ENCODE measurements at regions not wholly inside any gene's neighbourhood (a gene's known extent, or its start where the extent isn't known, plus 50 kb on each side); places are given as distances from the start of the nearest gene placed in this dataset.

GRCh38 chr13:18959229-18959628, 222.4 kb downstream of the TUBA3C start:
- H3K9ac ChIP-seq (ENCODE audit: low read length): no peak overlapping the region
- H3K27me3 ChIP-seq (replicated peaks; ENCODE audit: control insufficient read depth, insufficient read depth, low read length): no peaks in the 10 kb centered on the region
- peaks cover 8% of the 10 kb centered on the region for H3K9me3 ChIP-seq (ENCODE audit: control insufficient read depth, low read length)
- no peaks in the 10 kb centered on the region for H3K4me1 ChIP-seq (ENCODE audit: control insufficient read depth, insufficient read depth, low read length)
- H3K4me3 ChIP-seq (ENCODE audit: low read length): no peak overlapping the region
- no peaks in the 10 kb centered on the region for H3K36me3 ChIP-seq (ENCODE audit: control insufficient read depth, insufficient read depth, low read length, severe bottlenecking)
- no peak for DNase-seq (ENCODE audit: low read depth)

GRCh38 chr13:18956473-18957078, 225.0 kb downstream of the TUBA3C start:
- H3K9ac ChIP-seq (ENCODE audit: low read length): no peak overlapping the region
- no peaks in the 10 kb centered on the region for H3K4me1 ChIP-seq (ENCODE audit: control insufficient read depth, insufficient read depth, low read length)
- H3K4me3 ChIP-seq (ENCODE audit: low read length): no peak overlapping the region
- H3K36me3 ChIP-seq (ENCODE audit: control insufficient read depth, insufficient read depth, low read length, severe bottlenecking): no peaks in the 10 kb centered on the region
- no peak for DNase-seq (ENCODE audit: low read depth)
- no peaks in the 10 kb centered on the region for H3K27me3 ChIP-seq (replicated peaks; ENCODE audit: control insufficient read depth, insufficient read depth, low read length)
- H3K9me3 ChIP-seq (ENCODE audit: control insufficient read depth, low read length): peaks cover 8% of the 10 kb centered on the region

DNA sequence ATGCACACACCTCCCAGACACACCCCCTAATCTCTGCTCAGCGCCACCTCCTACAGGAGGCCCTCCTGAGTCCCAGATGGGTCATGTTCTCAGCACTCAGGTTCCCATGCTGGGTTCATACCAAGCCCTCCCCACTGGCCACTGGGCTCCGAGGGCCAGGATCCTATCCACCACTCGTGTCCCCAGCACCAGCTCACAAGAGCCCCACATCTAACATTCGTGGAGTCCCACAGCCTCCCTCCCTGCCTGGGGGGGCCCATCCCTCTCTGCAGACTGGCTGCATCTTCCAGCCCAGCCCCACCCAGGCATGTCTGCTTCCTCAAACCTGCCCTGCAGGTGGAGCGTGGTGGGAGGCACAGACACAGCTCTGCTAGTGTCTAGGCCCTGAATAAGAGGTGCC, 227.4 kb downstream of the TUBA3C start:
- Histone ChIP-seq H3K36me3 (ENCODE audit: control insufficient read depth, insufficient read depth, low read length, severe bottlenecking) (no peaks in the 10 kb centered on the region), H3K4me1 (ENCODE audit: control insufficient read depth, insufficient read depth, low read length) (no peaks in the 10 kb centered on the region), H3K27me3 (replicated peaks; ENCODE audit: control insufficient read depth, insufficient read depth, low read length) (no peaks in the 10 kb centered on the region), H3K9ac (ENCODE audit: low read length) (no peak overlapping the region), H3K9me3 (ENCODE audit: control insufficient read depth, low read length) (peaks cover 8% of the 10 kb centered on the region), H3K4me3 (ENCODE audit: low read length) (no peak overlapping the region)
- no peak for DNase-seq (ENCODE audit: low read depth)

DNA sequence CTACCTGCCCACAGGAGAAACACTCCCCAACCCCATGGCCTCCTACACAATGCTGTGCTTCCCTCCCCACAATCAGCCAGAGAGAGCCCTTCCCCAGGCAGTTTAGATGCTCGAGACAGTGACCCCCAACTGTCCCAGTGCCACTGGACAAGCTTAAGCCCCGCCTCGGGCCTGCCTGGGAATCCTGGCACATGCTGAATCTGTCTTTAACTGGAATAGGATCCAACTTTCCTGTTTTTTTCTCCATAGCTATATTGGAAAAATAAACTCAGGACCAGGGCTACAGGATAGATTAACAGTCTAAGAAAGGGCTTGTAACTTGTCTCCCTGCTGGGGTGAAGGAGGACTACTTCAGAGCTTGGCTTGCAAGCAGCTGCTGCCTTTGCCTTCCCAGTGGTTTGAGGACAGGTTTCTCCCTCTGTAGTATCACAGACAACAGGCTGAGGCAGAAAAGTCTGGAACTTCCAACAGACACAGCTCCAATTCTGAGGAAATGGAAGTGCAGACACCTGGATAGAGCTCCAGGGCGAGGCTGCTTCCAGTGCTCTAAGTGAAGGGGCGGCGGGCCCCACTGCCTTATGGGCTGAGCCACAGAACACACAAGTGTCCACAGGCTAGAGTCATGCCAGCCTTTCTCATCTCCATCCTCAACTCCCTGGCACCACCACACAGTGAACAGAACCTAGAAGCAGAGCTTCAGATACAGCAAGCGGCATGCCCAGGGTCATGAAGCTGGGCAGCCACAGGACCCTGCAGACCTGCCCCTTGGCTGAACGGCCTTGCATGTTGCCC, 228.3 kb downstream of the TUBA3C start:
- H3K4me1 ChIP-seq (ENCODE audit: control insufficient read depth, insufficient read depth, low read length): no peaks in the 10 kb centered on the region
- H3K36me3 ChIP-seq (ENCODE audit: control insufficient read depth, insufficient read depth, low read length, severe bottlenecking): no peaks in the 10 kb centered on the region
- H3K4me3 ChIP-seq (ENCODE audit: low read length): no peak overlapping the region
- no peak overlapping the region for H3K9ac ChIP-seq (ENCODE audit: low read length)
- H3K9me3 ChIP-seq (ENCODE audit: control insufficient read depth, low read length): peaks cover 2% of the 10 kb centered on the region
- DNase-seq (ENCODE audit: low read depth): no peak
- H3K27me3 ChIP-seq (replicated peaks; ENCODE audit: control insufficient read depth, insufficient read depth, low read length): no peaks in the 10 kb centered on the region

GRCh38 chr13:18952225-18953016, 229.2 kb downstream of the TUBA3C start:
- no peak for DNase-seq (ENCODE audit: low read depth)
- H3K9me3 ChIP-seq (ENCODE audit: control insufficient read depth, low read length): no peaks in the 10 kb centered on the region
- no peak overlapping the region for H3K4me3 ChIP-seq (ENCODE audit: low read length)
- no peaks in the 10 kb centered on the region for H3K27me3 ChIP-seq (replicated peaks; ENCODE audit: control insufficient read depth, insufficient read depth, low read length)
- H3K9ac ChIP-seq (ENCODE audit: low read length): no peak overlapping the region
- H3K36me3 ChIP-seq (ENCODE audit: control insufficient read depth, insufficient read depth, low read length, severe bottlenecking): no peaks in the 10 kb centered on the region
- H3K4me1 ChIP-seq (ENCODE audit: control insufficient read depth, insufficient read depth, low read length): no peaks in the 10 kb centered on the region

- Histone ChIP-seq H3K4me1 (ENCODE audit: control insufficient read depth, insufficient read depth, low read length) (no peaks in the 10 kb centered on the region), H3K4me3 (ENCODE audit: low read length) (no peak overlapping the region), H3K9ac (ENCODE audit: low read length) (no peak overlapping the region), H3K9me3 (ENCODE audit: control insufficient read depth, low read length) (no peaks in the 10 kb centered on the region), H3K27me3 (replicated peaks; ENCODE audit: control insufficient read depth, insufficient read depth, low read length) (no peaks in the 10 kb centered on the region), H3K36me3 (ENCODE audit: control insufficient read depth, insufficient read depth, low read length, severe bottlenecking) (no peaks in the 10 kb centered on the region)
- no peak for DNase-seq (ENCODE audit: low read depth)
These were observed 230.2 kb downstream of the TUBA3C start for GRCh38 chr13:18951412-18951811.

GRCh38 chr13:18949970-18950369, 231.7 kb downstream of the TUBA3C start:
- H3K4me3 ChIP-seq (ENCODE audit: low read length): no peak overlapping the region
- H3K9me3 ChIP-seq (ENCODE audit: control insufficient read depth, low read length): no peaks in the 10 kb centered on the region
- no peaks in the 10 kb centered on the region for H3K36me3 ChIP-seq (ENCODE audit: control insufficient read depth, insufficient read depth, low read length, severe bottlenecking)
- no peak for DNase-seq (ENCODE audit: low read depth)
- H3K9ac ChIP-seq (ENCODE audit: low read length): no peak overlapping the region
- no peaks in the 10 kb centered on the region for H3K27me3 ChIP-seq (replicated peaks; ENCODE audit: control insufficient read depth, insufficient read depth, low read length)
- H3K4me1 ChIP-seq (ENCODE audit: control insufficient read depth, insufficient read depth, low read length): no peaks in the 10 kb centered on the region

- Histone ChIP-seq H3K9ac (ENCODE audit: low read length) (no peak overlapping the region), H3K27me3 (replicated peaks; ENCODE audit: control insufficient read depth, insufficient read depth, low read length) (no peaks in the 10 kb centered on the region), H3K4me3 (ENCODE audit: low read length) (no peak overlapping the region), H3K9me3 (ENCODE audit: control insufficient read depth, low read length) (no peaks in the 10 kb centered on the region), H3K4me1 (ENCODE audit: control insufficient read depth, insufficient read depth, low read length) (no peaks in the 10 kb centered on the region), H3K36me3 (ENCODE audit: control insufficient read depth, insufficient read depth, low read length, severe bottlenecking) (no peaks in the 10 kb centered on the region)
- DNase-seq (ENCODE audit: low read depth): no peak
These were observed 232.2 kb downstream of the TUBA3C start for GRCh38 chr13:18949489-18949761.

- no peaks in the 10 kb centered on the region for H3K27me3 ChIP-seq (replicated peaks; ENCODE audit: control insufficient read depth, insufficient read depth, low read length)
- H3K36me3 ChIP-seq (ENCODE audit: control insufficient read depth, insufficient read depth, low read length, severe bottlenecking): no peaks in the 10 kb centered on the region
- no peaks in the 10 kb centered on the region for H3K4me1 ChIP-seq (ENCODE audit: control insufficient read depth, insufficient read depth, low read length)
- H3K4me3 ChIP-seq (ENCODE audit: low read length): no peak overlapping the region
- H3K9me3 ChIP-seq (ENCODE audit: control insufficient read depth, low read length): no peaks in the 10 kb centered on the region
- H3K9ac ChIP-seq (ENCODE audit: low read length): no peak overlapping the region
- DNase-seq (ENCODE audit: low read depth): no peak
These were observed 232.7 kb downstream of the TUBA3C start for GRCh38 chr13:18948664-18949488.

GRCh38 chr13:18948012-18948663, 233.5 kb downstream of the TUBA3C start:
- no peak for DNase-seq (ENCODE audit: low read depth)
- H3K4me1 ChIP-seq (ENCODE audit: control insufficient read depth, insufficient read depth, low read length): no peaks in the 10 kb centered on the region
- H3K36me3 ChIP-seq (ENCODE audit: control insufficient read depth, insufficient read depth, low read length, severe bottlenecking): no peaks in the 10 kb centered on the region
- no peaks in the 10 kb centered on the region for H3K9me3 ChIP-seq (ENCODE audit: control insufficient read depth, low read length)
- H3K9ac ChIP-seq (ENCODE audit: low read length): no peak overlapping the region
- no peak overlapping the region for H3K4me3 ChIP-seq (ENCODE audit: low read length)
- H3K27me3 ChIP-seq (replicated peaks; ENCODE audit: control insufficient read depth, insufficient read depth, low read length): no peaks in the 10 kb centered on the region

All from adipocyte (in vitro differentiated cells).